NCI-H2227 (cell line): ENCODE measurements at regions not wholly inside any gene's neighbourhood (a gene's known extent, or its start where the extent isn't known, plus 50 kb on each side); places are given as distances from the start of the nearest gene placed in this dataset.
A peak's percentile ranks its signal among the peaks of the same experiment; 100 is the strongest.

ENCODE experiments used
- DNase-seq: peaks from one replicate; lab custom pipeline; 2025; ENCODE audit not compliant: unreplicated experiment; lab: John Stamatoyannopoulos, UW

- no peak for DNase-seq
Observed at GRCh38 chr2:78561876-78562275, 463.6 kb upstream of the REG3G start.

GRCh38 chr2:78564666-78565065 is 460.8 kb upstream of the REG3G start:
- no peak for DNase-seq

GRCh38 chr2:78568782-78569373 is 456.6 kb upstream of the REG3G start:
- DNase-seq, result peak; percentile 59

GRCh38 chr2:78576409-78576808 is 449.1 kb upstream of the REG3G start:
- DNase-seq, result no peak

GRCh38 chr2:78585871-78586270 is 439.6 kb upstream of the REG3G start:
- no peak for DNase-seq

- DNase-seq, result no peak
Observed at GRCh38 chr2:78586316-78586715, 439.2 kb upstream of the REG3G start.

GRCh38 chr2:78589871-78590270 is 435.6 kb upstream of the REG3G start:
- no peak for DNase-seq

GRCh38 chr2:78592491-78592890 is 433.0 kb upstream of the REG3G start:
- DNase-seq, result no peak

- DNase-seq, result no peak
Observed at GRCh38 chr2:78601113-78601512, 424.4 kb upstream of the REG3G start.

GRCh38 chr2:78602862-78603261 is 422.6 kb upstream of the REG3G start:
- DNase-seq, result no peak

- DNase-seq, result no peak
Observed at GRCh38 chr2:78606895-78607294, 418.6 kb upstream of the REG3G start.

GRCh38 chr2:78614726-78615125 is 410.8 kb upstream of the REG3G start:
- no peak for DNase-seq

- DNase-seq, result no peak
Observed at GRCh38 chr2:78615956-78616355, 409.5 kb upstream of the REG3G start.

GRCh38 chr2:78634425-78634824 is 391.1 kb upstream of the REG3G start:
- DNase-seq, result no peak

- no peak for DNase-seq
Observed at GRCh38 chr2:78644854-78645253, 380.6 kb upstream of the REG3G start.

- DNase-seq, result no peak
Observed at GRCh38 chr2:78646533-78647364, 378.8 kb upstream of the REG3G start.

GRCh38 chr2:78648558-78648957 is 376.9 kb upstream of the REG3G start:
- DNase-seq, result no peak

- no peak for DNase-seq
Observed at GRCh38 chr2:78654941-78655340, 370.6 kb upstream of the REG3G start.

- DNase-seq, result no peak
Observed at GRCh38 chr2:78676921-78677696, 348.4 kb upstream of the REG3G start.

GRCh38 chr2:78677774-78678173 is 347.7 kb upstream of the REG3G start:
- no peak for DNase-seq

- no peak for DNase-seq
Observed at GRCh38 chr2:78681386-78681785, 344.1 kb upstream of the REG3G start.

- no peak for DNase-seq
Observed at GRCh38 chr2:78682781-78683180, 342.7 kb upstream of the REG3G start.
